ENCODE measurements at regions not wholly inside any gene's neighbourhood (a gene's known extent, or its start where the extent isn't known, plus 50 kb on each side); places are given as distances from the start of the nearest gene placed in this dataset.

- no peak for TF ChIP-seq CTCF (IDR thresholded peaks at IDR 0.05)
- H3K27ac Mint-ChIP-seq (ENCODE audit: unreplicated experiment), result no peak overlapping the region
- peaks cover 2% of the 10 kb centered on the region for H3K27me3 Mint-ChIP-seq (ENCODE audit: low read depth)
- no peak overlapping the region for H3K4me3 Mint-ChIP-seq (ENCODE audit: unreplicated experiment)
- H3K36me3 Mint-ChIP-seq (ENCODE audit: low read depth), result no peaks in the 10 kb centered on the region
- H3K9me3 Mint-ChIP-seq (ENCODE audit: low read depth), result no peaks in the 10 kb centered on the region
- no peaks in the 10 kb centered on the region for H3K4me1 Mint-ChIP-seq (ENCODE audit: low read depth)
- no peak for DNase-seq (ENCODE audit: low spot score)
Measured at GRCh38 chr2:198641161-198641560, 816.6 kb downstream of the SATB2 start.

DNA sequence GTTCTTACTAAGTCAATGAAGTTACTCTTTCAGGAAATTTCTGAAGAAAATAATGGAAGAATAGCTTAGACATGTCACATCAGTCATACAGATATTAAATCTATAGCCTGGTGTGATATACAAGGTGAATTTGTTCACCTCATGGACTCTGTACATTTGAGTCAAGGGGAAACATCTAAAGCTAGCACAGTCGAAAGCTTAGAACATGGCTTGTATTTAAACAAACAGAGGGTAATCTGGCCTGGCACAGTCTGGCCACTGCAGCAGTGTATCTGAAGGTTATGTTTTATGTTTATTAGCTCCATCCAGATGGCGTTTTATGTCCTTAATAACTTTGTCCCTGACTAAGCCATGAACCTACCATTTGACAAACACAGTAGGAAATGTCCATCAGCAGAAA, 817.3 kb downstream of the SATB2 start:
- H3K27ac Mint-ChIP-seq (ENCODE audit: unreplicated experiment), result no peak overlapping the region
- H3K27me3 Mint-ChIP-seq (ENCODE audit: low read depth), result no peaks in the 10 kb centered on the region
- no peaks in the 10 kb centered on the region for H3K4me1 Mint-ChIP-seq (ENCODE audit: low read depth)
- DNase-seq (ENCODE audit: low spot score), result no peak
- H3K36me3 Mint-ChIP-seq (ENCODE audit: low read depth), result no peaks in the 10 kb centered on the region
- no peak overlapping the region for H3K4me3 Mint-ChIP-seq (ENCODE audit: unreplicated experiment)
- H3K9me3 Mint-ChIP-seq (ENCODE audit: low read depth), result no peaks in the 10 kb centered on the region
- no peak for TF ChIP-seq CTCF (IDR thresholded peaks at IDR 0.05)

DNA sequence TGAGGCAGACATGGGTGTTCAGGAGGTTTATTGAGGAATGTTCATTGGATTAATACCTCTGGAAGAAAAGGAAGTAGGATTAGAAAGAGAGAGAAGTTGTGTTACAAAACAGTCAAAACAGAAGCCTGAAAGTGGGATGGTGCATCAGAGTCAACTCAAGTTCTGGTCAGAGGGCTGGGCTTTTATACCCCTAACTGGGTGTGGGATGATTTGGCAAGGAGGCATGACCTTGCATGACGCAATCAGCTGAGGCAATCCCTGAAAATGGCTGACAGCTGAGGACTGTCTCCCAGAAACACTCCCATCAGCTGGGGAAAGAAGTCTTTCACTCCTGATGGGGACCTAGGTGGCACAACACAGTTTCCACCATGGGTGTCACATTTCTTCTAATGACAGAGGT, 818.2 kb downstream of the SATB2 start:
- Mint-ChIP-seq H3K27me3 (ENCODE audit: low read depth) (no peaks in the 10 kb centered on the region), H3K9me3 (ENCODE audit: low read depth) (no peaks in the 10 kb centered on the region), H3K36me3 (ENCODE audit: low read depth) (no peaks in the 10 kb centered on the region), H3K27ac (ENCODE audit: unreplicated experiment) (no peak overlapping the region), H3K4me1 (ENCODE audit: low read depth) (no peaks in the 10 kb centered on the region), H3K4me3 (ENCODE audit: unreplicated experiment) (no peak overlapping the region)
- no peak for DNase-seq (ENCODE audit: low spot score)
- no peak for TF ChIP-seq CTCF (IDR thresholded peaks at IDR 0.05)

DNA sequence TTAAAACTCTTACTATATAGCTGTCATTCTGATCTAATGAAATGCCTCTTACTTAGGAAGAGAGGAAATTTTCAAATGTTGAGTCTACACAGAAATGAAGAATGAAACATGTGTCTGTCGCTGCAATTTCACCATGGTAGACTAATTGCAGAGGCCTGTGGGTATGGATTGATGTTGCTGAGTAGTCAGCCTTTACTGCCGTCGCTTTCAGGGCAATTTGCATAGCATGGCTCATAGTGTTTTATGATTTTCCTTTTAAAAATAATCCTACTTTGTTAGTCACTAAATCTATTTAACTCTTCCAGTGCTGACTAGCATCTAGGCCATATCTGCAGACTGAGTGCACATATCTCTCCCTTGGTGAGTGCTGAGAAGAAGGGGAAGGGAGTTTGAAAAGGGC, 819.2 kb downstream of the SATB2 start:
- DNase-seq (ENCODE audit: low spot score), result no peak
- Mint-ChIP-seq H3K4me3 (ENCODE audit: unreplicated experiment) (no peak overlapping the region), H3K27ac (ENCODE audit: unreplicated experiment) (no peak overlapping the region), H3K4me1 (ENCODE audit: low read depth) (no peaks in the 10 kb centered on the region), H3K36me3 (ENCODE audit: low read depth) (no peaks in the 10 kb centered on the region), H3K9me3 (ENCODE audit: low read depth) (no peaks in the 10 kb centered on the region), H3K27me3 (ENCODE audit: low read depth) (no peaks in the 10 kb centered on the region)
- TF ChIP-seq CTCF (IDR thresholded peaks at IDR 0.05), result no peak

DNA sequence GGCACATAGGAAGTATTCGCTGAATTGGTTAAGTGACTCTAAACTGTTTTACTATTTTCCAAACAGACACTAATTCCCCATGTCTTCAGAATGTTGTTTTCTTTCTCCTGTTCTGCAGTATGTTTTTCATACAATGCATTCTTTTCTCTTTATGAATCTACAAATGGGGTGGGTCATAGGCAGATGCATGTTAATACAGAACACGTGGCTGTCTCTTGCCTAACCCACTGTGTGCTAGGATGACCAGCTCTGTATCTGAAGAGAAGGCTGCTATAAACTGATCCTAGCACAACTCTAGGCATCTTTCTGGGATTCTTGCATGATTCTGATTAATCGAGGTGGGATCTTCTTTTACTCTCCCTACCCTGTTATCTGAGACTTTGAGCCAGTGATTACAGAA, 826.0 kb downstream of the PLCL1 start:
- peaks cover 15% of the 10 kb centered on the region for H3K27me3 Mint-ChIP-seq (ENCODE audit: low read depth)
- H3K36me3 Mint-ChIP-seq (ENCODE audit: low read depth), result no peaks in the 10 kb centered on the region
- TF ChIP-seq CTCF (IDR thresholded peaks at IDR 0.05), result no peak
- no peak overlapping the region for H3K27ac Mint-ChIP-seq (ENCODE audit: unreplicated experiment)
- H3K4me1 Mint-ChIP-seq (ENCODE audit: low read depth), result no peaks in the 10 kb centered on the region
- DNase-seq (ENCODE audit: low spot score), result no peak
- H3K4me3 Mint-ChIP-seq (ENCODE audit: unreplicated experiment), result no peak overlapping the region
- H3K9me3 Mint-ChIP-seq (ENCODE audit: low read depth), result no peaks in the 10 kb centered on the region

All from chondrocyte (in vitro differentiated cells).